ENCODE measurements at regions not wholly inside any gene's neighbourhood (a gene's known extent, or its start where the extent isn't known, plus 50 kb on each side); places are given as distances from the start of the nearest gene placed in this dataset.

DNA sequence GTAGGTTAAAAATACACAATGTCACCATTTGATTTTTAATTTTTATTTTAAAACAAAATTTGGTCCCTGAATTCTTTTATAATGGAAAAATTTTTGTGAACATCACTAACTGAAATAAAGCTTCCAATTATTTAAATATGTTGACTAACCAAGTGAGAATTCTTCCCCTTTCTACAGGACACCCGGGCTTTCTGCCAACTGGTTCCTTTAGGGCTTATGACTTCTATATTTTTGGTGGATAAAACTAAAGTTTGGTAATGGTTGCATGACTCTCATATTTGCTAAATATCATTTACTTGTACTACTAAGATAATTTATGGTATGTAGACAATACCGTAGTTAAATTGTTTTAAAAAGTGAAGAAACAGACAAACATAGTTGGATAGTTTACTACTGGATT is 291.0 kb upstream of the DOK6 start:
- Histone ChIP-seq H3K9me3 (no peaks in the 10 kb centered on the region), H3K36me3 (no peaks in the 10 kb centered on the region), H3K4me1 (no peaks in the 10 kb centered on the region), H3K27me3 (no peaks in the 10 kb centered on the region), H3K4me3 (ENCODE audit: low read depth, low read length) (no peak overlapping the region)
- DNase-seq, result no peak
- TF ChIP-seq, protein P1, sequence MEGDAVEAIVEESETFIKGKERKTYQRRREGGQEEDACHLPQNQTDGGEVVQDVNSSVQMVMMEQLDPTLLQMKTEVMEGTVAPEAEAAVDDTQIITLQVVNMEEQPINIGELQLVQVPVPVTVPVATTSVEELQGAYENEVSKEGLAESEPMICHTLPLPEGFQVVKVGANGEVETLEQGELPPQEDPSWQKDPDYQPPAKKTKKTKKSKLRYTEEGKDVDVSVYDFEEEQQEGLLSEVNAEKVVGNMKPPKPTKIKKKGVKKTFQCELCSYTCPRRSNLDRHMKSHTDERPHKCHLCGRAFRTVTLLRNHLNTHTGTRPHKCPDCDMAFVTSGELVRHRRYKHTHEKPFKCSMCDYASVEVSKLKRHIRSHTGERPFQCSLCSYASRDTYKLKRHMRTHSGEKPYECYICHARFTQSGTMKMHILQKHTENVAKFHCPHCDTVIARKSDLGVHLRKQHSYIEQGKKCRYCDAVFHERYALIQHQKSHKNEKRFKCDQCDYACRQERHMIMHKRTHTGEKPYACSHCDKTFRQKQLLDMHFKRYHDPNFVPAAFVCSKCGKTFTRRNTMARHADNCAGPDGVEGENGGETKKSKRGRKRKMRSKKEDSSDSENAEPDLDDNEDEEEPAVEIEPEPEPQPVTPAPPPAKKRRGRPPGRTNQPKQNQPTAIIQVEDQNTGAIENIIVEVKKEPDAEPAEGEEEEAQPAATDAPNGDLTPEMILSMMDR (IDR thresholded peaks at IDR 0.05; ENCODE audit: low read depth, low read length), result no peak

DNA sequence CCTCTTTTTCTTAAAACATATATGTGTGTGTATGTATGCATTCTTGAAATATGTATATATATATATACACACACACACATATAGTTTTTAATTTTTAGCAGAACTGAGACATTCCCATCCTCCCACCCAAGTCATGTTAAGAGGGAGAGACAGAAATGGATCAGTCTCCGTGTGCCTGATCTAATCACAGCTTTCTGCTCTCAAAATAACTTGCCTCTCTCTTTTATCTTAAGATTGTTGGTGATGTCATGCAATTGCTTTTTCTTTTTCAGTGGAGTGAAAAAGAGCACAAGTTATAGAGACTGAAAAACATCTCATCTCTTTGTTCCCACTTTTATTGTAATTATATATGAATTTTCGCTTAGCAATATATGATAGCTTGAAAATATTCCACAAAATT is 279.9 kb upstream of the DOK6 start:
- DNase-seq, result no peak
- TF ChIP-seq, protein P1 (IDR thresholded peaks at IDR 0.05; ENCODE audit: low read depth, low read length), result no peak
- no peaks in the 10 kb centered on the region for H3K9me3 ChIP-seq
- H3K27me3 ChIP-seq, result no peaks in the 10 kb centered on the region
- no peaks in the 10 kb centered on the region for H3K36me3 ChIP-seq
- no peaks in the 10 kb centered on the region for H3K4me1 ChIP-seq
- H3K4me3 ChIP-seq (ENCODE audit: low read depth, low read length), result no peak overlapping the region

DNA sequence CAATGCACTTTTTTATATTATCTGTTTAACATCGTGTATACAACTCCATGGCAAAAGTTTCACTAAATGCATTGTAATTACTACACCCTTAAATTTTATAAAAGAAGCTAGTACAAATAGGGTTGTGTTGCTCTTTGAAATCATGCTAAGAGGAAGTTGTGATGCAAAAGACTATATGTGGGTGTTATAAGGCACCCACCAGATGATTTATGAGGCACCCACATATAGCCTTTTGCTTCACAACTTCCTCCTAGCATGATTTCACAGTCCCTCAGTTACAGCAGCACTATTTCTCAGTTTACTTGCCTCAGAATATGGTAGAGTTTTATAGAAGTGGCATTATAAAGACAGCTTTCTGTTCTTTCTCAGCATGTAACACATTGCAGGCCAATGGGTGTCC is 277.3 kb upstream of the DOK6 start:
- Histone ChIP-seq H3K4me3 (ENCODE audit: low read depth, low read length) (no peak overlapping the region), H3K4me1 (no peaks in the 10 kb centered on the region), H3K36me3 (no peaks in the 10 kb centered on the region), H3K27me3 (no peaks in the 10 kb centered on the region), H3K9me3 (no peaks in the 10 kb centered on the region)
- DNase-seq, result no peak
- TF ChIP-seq, protein P1 (IDR thresholded peaks at IDR 0.05; ENCODE audit: low read depth, low read length), result no peak

DNA sequence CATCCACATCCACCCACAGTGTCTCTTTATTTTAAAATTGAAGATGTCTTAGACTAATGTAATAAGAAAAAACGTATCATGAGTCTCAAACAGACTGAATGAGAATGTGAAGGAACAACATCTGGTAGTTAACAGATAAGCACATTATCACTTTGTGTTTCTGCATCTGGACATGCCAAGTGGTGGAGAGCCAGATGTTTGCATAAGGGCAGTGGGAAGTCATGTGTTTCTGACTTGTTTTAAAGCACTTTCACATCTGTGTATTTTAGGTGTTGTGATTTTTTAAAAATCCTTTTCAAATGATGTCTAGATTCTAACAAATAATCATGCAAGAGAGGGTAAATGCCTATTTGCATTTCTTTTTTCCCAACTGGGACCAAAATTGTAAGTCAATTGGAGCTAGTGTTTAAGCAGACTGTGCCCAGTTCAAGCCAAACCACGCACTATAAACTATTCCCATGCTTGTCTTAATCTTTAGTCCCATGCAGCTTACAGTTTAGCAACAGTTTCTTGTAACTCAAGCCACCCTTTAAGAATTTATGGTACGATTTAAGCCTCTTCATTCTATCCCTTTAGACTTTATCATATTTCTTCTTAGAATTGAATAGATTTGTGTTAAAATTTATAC is 272.7 kb upstream of the DOK6 start:
- H3K9me3 ChIP-seq, result no peaks in the 10 kb centered on the region
- TF ChIP-seq, protein P1 (IDR thresholded peaks at IDR 0.05; ENCODE audit: low read depth, low read length), result no peak
- no peaks in the 10 kb centered on the region for H3K4me1 ChIP-seq
- no peak overlapping the region for H3K4me3 ChIP-seq (ENCODE audit: low read depth, low read length)
- no peaks in the 10 kb centered on the region for H3K27me3 ChIP-seq
- DNase-seq, result no peak
- no peaks in the 10 kb centered on the region for H3K36me3 ChIP-seq

DNA sequence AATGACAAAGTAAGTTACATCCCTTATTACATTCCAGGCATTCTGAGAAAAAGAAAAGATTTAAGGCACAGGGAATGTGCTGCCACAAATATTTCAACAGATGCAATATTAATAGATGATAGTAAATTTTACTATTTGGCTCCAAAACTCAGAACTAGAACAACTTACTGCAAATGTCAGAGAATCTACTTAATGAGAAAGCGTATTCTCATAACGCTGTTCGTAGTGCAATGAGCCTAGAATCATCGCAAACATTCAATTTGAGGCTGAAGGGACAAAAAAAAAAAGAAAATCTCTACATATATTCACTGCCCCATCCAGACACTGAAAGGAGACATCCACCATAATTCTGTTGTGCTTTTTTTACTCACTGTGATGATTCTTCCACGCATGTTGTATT is 272.1 kb upstream of the DOK6 start:
- Histone ChIP-seq H3K27me3 (no peaks in the 10 kb centered on the region), H3K36me3 (no peaks in the 10 kb centered on the region), H3K9me3 (no peaks in the 10 kb centered on the region), H3K4me1 (no peaks in the 10 kb centered on the region), H3K4me3 (ENCODE audit: low read depth, low read length) (no peak overlapping the region)
- TF ChIP-seq, protein P1 (IDR thresholded peaks at IDR 0.05; ENCODE audit: low read depth, low read length), result no peak
- DNase-seq, result no peak

DNA sequence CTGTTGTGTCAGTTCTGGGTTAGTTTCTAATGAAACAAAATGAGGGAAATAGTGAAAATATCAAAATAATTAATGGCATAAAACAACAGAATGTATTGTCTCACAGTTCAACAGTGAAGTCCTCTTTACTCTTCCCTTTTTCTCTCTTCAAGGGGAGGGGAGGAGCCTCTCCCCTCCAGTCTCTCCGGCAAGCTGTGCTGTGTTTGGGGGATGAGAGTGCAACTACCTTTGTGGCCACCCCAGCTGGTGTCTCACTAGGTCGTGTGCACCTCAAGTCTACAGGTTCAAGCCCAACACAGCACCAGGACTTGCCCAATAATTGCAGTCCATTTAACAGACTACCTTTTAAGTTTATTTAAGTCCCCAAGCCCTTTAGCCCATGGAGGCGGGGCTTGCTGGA is 271.7 kb upstream of the DOK6 start:
- no peaks in the 10 kb centered on the region for H3K27me3 ChIP-seq
- H3K4me3 ChIP-seq (ENCODE audit: low read depth, low read length), result no peak overlapping the region

More for the DNA sequence above, 271.7 kb upstream of the DOK6 start:
- no peaks in the 10 kb centered on the region for H3K9me3 ChIP-seq
- DNase-seq, result no peak
- no peaks in the 10 kb centered on the region for H3K4me1 ChIP-seq
- TF ChIP-seq, protein P1 (IDR thresholded peaks at IDR 0.05; ENCODE audit: low read depth, low read length), result no peak
- no peaks in the 10 kb centered on the region for H3K36me3 ChIP-seq

Data from BE2C (cell line).